GM23338 (cell line): ENCODE measurements at regions not wholly inside any gene's neighbourhood (a gene's known extent, or its start where the extent isn't known, plus 50 kb on each side); places are given as distances from the start of the nearest gene placed in this dataset.

Source experiments
- ATAC-seq: fragments of 200-7000 bp; cut with Tn5 transposase; 3 replicates; pipeline ENCODE4 v1.9.1; 2020
- DNase-seq: peaks from one replicate; pipeline ENCODE4 v3.0.0-alpha.2; 2015; ENCODE audit warnings: low spot score
- H2AFZ ChIP-seq: fragments of 200-600 bp; sonication (generic); 2 replicates; pipeline ENCODE4 v1.8.0; 2016; ENCODE audit warnings: antibody characterized with exemption, mild to moderate bottlenecking, moderate library complexity
- H3F3A ChIP-seq: fragments of 200-600 bp; sonication (generic); replicated peaks from 2 replicates; pipeline ENCODE4 v1.8.0; 2017; ENCODE audit warnings: antibody characterized with exemption, mixed run types, low read depth
- H3K27ac ChIP-seq: fragments of 200-600 bp; sonication (generic); 2 replicates; pipeline ENCODE4 v1.6.1; 2016; ENCODE audit warnings: low read depth
- H3K27me3 ChIP-seq: fragments of 200-600 bp; sonication (generic); 2 replicates; pipeline ENCODE4 v1.8.0; 2016; ENCODE audit warnings: mild to moderate bottlenecking, mixed run types, moderate library complexity; ENCODE audit not compliant: insufficient read depth
- H3K36me3 ChIP-seq: fragments of 200-600 bp; sonication (generic); 2 replicates; pipeline ENCODE4 v1.8.0; 2016; ENCODE audit warnings: mild to moderate bottlenecking; ENCODE audit not compliant: insufficient read depth
- H3K4me1 ChIP-seq: fragments of 200-600 bp; sonication (generic); 2 replicates; pipeline ENCODE4 v1.8.0; 2016; ENCODE audit warnings: mild to moderate bottlenecking, moderate library complexity; ENCODE audit not compliant: insufficient read depth
- H3K4me2 ChIP-seq: fragments of 200-600 bp; sonication (generic); 2 replicates; pipeline ENCODE4 v1.7.1; 2017; ENCODE audit warnings: mixed run types
- H3K4me3 ChIP-seq: fragments of 200-600 bp; sonication (generic); 2 replicates; pipeline ENCODE4 v1.6.1; 2016; ENCODE audit warnings: mixed run types
- H3K79me2 ChIP-seq: fragments of 200-600 bp; sonication (generic); replicated peaks from 2 replicates; pipeline ENCODE4 v1.8.0; 2017; ENCODE audit warnings: mild to moderate bottlenecking; ENCODE audit not compliant: insufficient read depth
- H3K9me2 ChIP-seq: fragments of 200-600 bp; sonication (generic); 2 replicates; pipeline ENCODE4 v1.8.0; 2017; ENCODE audit not compliant: insufficient read depth
- H4K20me1 ChIP-seq: fragments of 200-600 bp; sonication (generic); replicated peaks from 2 replicates; pipeline ENCODE4 v1.8.0; 2017; ENCODE audit warnings: mild to moderate bottlenecking; ENCODE audit not compliant: insufficient read depth
- H3K27ac Mint-ChIP-seq: 2 replicates; pipeline ENCODE4 v1.8.0; 2020; ENCODE audit warnings: inconsistent platforms, mild to moderate bottlenecking, moderate library complexity, mixed read lengths
- H3K27me3 Mint-ChIP-seq: 3 replicates; pipeline ENCODE4 v1.8.0; 2022; ENCODE audit warnings: low read depth, mild to moderate bottlenecking, moderate library complexity, mixed read lengths, inconsistent platforms; ENCODE audit not compliant: insufficient read depth, poor library complexity
- H3K36me3 Mint-ChIP-seq: 3 replicates; pipeline ENCODE4 v1.8.0; 2021; ENCODE audit warnings: low read depth, mild to moderate bottlenecking, inconsistent platforms, moderate library complexity, mixed read lengths
- H3K4me1 Mint-ChIP-seq: 3 replicates; pipeline ENCODE4 v1.8.0; 2020; ENCODE audit warnings: mild to moderate bottlenecking, inconsistent platforms, mixed read lengths
- H3K4me3 Mint-ChIP-seq: 3 replicates; pipeline ENCODE4 v1.8.0; 2021; ENCODE audit warnings: moderate library complexity, mild to moderate bottlenecking, inconsistent platforms, mixed read lengths
- H3K9me3 Mint-ChIP-seq: 3 replicates; pipeline ENCODE4 v1.8.0; 2020; ENCODE audit warnings: moderate library complexity, mild to moderate bottlenecking, inconsistent platforms, mixed read lengths
- CREB1 ChIP-seq: fragments of 250-450 bp; sonication (Bioruptor Pico); IDR thresholded peaks from 2 replicates; pipeline ENCODE4 v1.5.0; 2020; ENCODE audit warnings: low read depth, mild to moderate bottlenecking, moderate library complexity
- CTCF ChIP-seq, 2 experiments: fragments of 200-600 bp in 1 of 2; sonication (generic) in 1 of 2; conservative IDR thresholded peaks; 2 replicates each; pipeline versions ENCODE4 v1.5.1 to v1.6.1; 2016 to 2017; ENCODE audit warnings: antibody characterized with exemption in 2 of 2, low read depth in 2 of 2, mild to moderate bottlenecking in 2 of 2, moderate library complexity in 1 of 2
- EZH2 ChIP-seq: fragments of 200-600 bp; sonication (generic); IDR thresholded peaks from one replicate; pipeline ENCODE4 v1.8.0; 2017; ENCODE audit warnings: antibody characterized with exemption, mild to moderate bottlenecking, low read depth; ENCODE audit not compliant: unreplicated experiment
- EZH2phosphoT487 ChIP-seq: fragments of 200-600 bp; sonication (generic); IDR thresholded peaks from one replicate; pipeline ENCODE4 v1.8.1; 2018; ENCODE audit warnings: antibody characterized with exemption; ENCODE audit not compliant: unreplicated experiment
- JUNB ChIP-seq: IDR thresholded peaks from one replicate; pipeline ENCODE4 v1.6.1; 2016; ENCODE audit warnings: antibody characterized with exemption; ENCODE audit not compliant: unreplicated experiment
- NANOG ChIP-seq: IDR thresholded peaks from 2 replicates; pipeline ENCODE4 v1.6.1; 2016; ENCODE audit warnings: antibody characterized with exemption, borderline replicate concordance
- POLR2AphosphoS5 ChIP-seq: IDR thresholded peaks from 2 replicates; pipeline ENCODE4 v1.6.1; 2016; ENCODE audit warnings: antibody characterized with exemption, low read depth
- STAT1 ChIP-seq: IDR thresholded peaks from one replicate; pipeline ENCODE4 v1.6.1; 2016; ENCODE audit warnings: antibody characterized with exemption; ENCODE audit not compliant: unreplicated experiment
- ZNF114 ChIP-seq: fragments of 250-450 bp; sonication (Bioruptor Pico); IDR thresholded peaks from 2 replicates; pipeline ENCODE4 v1.5.0; 2020; ENCODE audit warnings: mild to moderate bottlenecking, moderate library complexity
- ZNF331 ChIP-seq: fragments of 250-450 bp; sonication (Bioruptor Pico); IDR thresholded peaks from 2 replicates; pipeline ENCODE4 v1.5.0; 2020; ENCODE audit warnings: low read depth, mild to moderate bottlenecking, moderate library complexity
- ZNF462 ChIP-seq: fragments of 250-450 bp; sonication (Bioruptor Pico); IDR thresholded peaks from 2 replicates; pipeline ENCODE4 v1.5.0; 2020; ENCODE audit warnings: mild to moderate bottlenecking, moderate library complexity
- TF ChIP-seq, protein P1 (sequence below): IDR thresholded peaks from one replicate; pipeline ENCODE4 v1.6.1; 2018; ENCODE audit warnings: antibody characterized with exemption; ENCODE audit not compliant: unreplicated experiment
- TF ChIP-seq, protein P2 (sequence below): IDR thresholded peaks from 2 replicates; pipeline ENCODE4 v1.6.1; 2016; ENCODE audit warnings: antibody characterized with exemption

- Histone ChIP-seq H3K9me2 (0 out of 2 replicates have a peak, but pooled peaks cover 8% of the 10 kb centered on the region), H3K36me3 (no peaks in the 10 kb centered on the region), H3K27me3 (no peaks in the 10 kb centered on the region), H3K27ac (no peak overlapping the region), H3K4me3 (no peak overlapping the region), H3K4me2 (no peak overlapping the region), H2AFZ (no peak overlapping the region), H3K4me1 (no peaks in the 10 kb centered on the region), H3K79me2 (no peaks in the 10 kb centered on the region), H3F3A (no peaks in the 10 kb centered on the region), H4K20me1 (no peaks in the 10 kb centered on the region)
- TF ChIP-seq, protein P1, sequence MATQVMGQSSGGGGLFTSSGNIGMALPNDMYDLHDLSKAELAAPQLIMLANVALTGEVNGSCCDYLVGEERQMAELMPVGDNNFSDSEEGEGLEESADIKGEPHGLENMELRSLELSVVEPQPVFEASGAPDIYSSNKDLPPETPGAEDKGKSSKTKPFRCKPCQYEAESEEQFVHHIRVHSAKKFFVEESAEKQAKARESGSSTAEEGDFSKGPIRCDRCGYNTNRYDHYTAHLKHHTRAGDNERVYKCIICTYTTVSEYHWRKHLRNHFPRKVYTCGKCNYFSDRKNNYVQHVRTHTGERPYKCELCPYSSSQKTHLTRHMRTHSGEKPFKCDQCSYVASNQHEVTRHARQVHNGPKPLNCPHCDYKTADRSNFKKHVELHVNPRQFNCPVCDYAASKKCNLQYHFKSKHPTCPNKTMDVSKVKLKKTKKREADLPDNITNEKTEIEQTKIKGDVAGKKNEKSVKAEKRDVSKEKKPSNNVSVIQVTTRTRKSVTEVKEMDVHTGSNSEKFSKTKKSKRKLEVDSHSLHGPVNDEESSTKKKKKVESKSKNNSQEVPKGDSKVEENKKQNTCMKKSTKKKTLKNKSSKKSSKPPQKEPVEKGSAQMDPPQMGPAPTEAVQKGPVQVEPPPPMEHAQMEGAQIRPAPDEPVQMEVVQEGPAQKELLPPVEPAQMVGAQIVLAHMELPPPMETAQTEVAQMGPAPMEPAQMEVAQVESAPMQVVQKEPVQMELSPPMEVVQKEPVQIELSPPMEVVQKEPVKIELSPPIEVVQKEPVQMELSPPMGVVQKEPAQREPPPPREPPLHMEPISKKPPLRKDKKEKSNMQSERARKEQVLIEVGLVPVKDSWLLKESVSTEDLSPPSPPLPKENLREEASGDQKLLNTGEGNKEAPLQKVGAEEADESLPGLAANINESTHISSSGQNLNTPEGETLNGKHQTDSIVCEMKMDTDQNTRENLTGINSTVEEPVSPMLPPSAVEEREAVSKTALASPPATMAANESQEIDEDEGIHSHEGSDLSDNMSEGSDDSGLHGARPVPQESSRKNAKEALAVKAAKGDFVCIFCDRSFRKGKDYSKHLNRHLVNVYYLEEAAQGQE: no peak
- TF ChIP-seq, protein P2, sequence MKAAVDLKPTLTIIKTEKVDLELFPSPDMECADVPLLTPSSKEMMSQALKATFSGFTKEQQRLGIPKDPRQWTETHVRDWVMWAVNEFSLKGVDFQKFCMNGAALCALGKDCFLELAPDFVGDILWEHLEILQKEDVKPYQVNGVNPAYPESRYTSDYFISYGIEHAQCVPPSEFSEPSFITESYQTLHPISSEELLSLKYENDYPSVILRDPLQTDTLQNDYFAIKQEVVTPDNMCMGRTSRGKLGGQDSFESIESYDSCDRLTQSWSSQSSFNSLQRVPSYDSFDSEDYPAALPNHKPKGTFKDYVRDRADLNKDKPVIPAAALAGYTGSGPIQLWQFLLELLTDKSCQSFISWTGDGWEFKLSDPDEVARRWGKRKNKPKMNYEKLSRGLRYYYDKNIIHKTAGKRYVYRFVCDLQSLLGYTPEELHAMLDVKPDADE: no peak
- no peak for TF ChIP-seq ZNF462 (CRISPR knock-in tag)
- no peak for TF ChIP-seq STAT1
- TF ChIP-seq NANOG: no peak
- no peak for TF ChIP-seq EZH2phosphoT487
- TF ChIP-seq EZH2: no peak
- no peak for TF ChIP-seq JUNB
- TF ChIP-seq CTCF (conservative IDR thresholded peaks at IDR 0.05; ENCODE audit: low read depth in 2 of 2): no peak
- no peak for TF ChIP-seq CREB1 (CRISPR knock-in tag)
- no peak for TF ChIP-seq POLR2AphosphoS5
- no peak for TF ChIP-seq ZNF331 (CRISPR knock-in tag)
- no peak for TF ChIP-seq ZNF114
- ATAC-seq (no peak), DNase-seq (no peak)
- Mint-ChIP-seq H3K9me3 (no peaks in the 10 kb centered on the region), H3K4me1 (no peaks in the 10 kb centered on the region), H3K36me3 (no peaks in the 10 kb centered on the region), H3K4me3 (no peak overlapping the region), H3K27ac (no peak overlapping the region), H3K27me3 (no peaks in the 10 kb centered on the region)
Measured at GRCh38 chr6:22972771-22973170, 403.4 kb downstream of the HDGFL1 start.
